ENCODE measurements at regions not wholly inside any gene's neighbourhood (a gene's known extent, or its start where the extent isn't known, plus 50 kb on each side); places are given as distances from the start of the nearest gene placed in this dataset.
"Not testable (repeated sequence)": the region's sequence is repeated elsewhere in the genome, so short reads cannot be mapped to it uniquely, and the experiment has no call there.

- DNase-seq: no peak
These were observed 2791.0 kb upstream of the PCDH20 start for GRCh38 chr13:64206430-64207225.

- no peak for DNase-seq
These were observed 2786.9 kb upstream of the PCDH20 start for GRCh38 chr13:64202517-64202916.

- no peak for DNase-seq
These were observed 2781.6 kb upstream of the PCDH20 start for GRCh38 chr13:64197232-64197631.

- DNase-seq: no peak
These were observed 2771.0 kb upstream of the PCDH20 start for GRCh38 chr13:64186503-64187250.

GRCh38 chr13:64186071-64186470, 2770.4 kb upstream of the PCDH20 start:
- DNase-seq: no peak

GRCh38 chr13:64180756-64181155, 2765.1 kb upstream of the PCDH20 start:
- DNase-seq: no peak

- DNase-seq: no peak
These were observed 2750.2 kb upstream of the PCDH20 start for GRCh38 chr13:64165826-64166225.

- no peak for DNase-seq
These were observed 2748.8 kb upstream of the PCDH20 start for GRCh38 chr13:64164435-64164834.

GRCh38 chr13:64160479-64160878, 2744.8 kb upstream of the PCDH20 start:
- DNase-seq: no peak

- no peak for DNase-seq
These were observed 2743.3 kb upstream of the PCDH20 start for GRCh38 chr13:64158908-64159307.

- DNase-seq: no peak
These were observed 2738.9 kb upstream of the PCDH20 start for GRCh38 chr13:64154514-64154913.

- no peak for DNase-seq
These were observed 2715.0 kb upstream of the PCDH20 start for GRCh38 chr13:64130600-64130999.

GRCh38 chr13:64130171-64130570, 2714.5 kb upstream of the PCDH20 start:
- DNase-seq: no peak

GRCh38 chr13:64127856-64128255, 2712.2 kb upstream of the PCDH20 start:
- no peak for DNase-seq

GRCh38 chr13:64127192-64127591, 2711.5 kb upstream of the PCDH20 start:
- no peak for DNase-seq

- not testable (repeated sequence) for DNase-seq
These were observed 2705.5 kb upstream of the PCDH20 start for GRCh38 chr13:64121023-64121709.

- no peak for DNase-seq
These were observed 2684.3 kb upstream of the PCDH20 start for GRCh38 chr13:64099994-64100393.

- no peak for DNase-seq
These were observed 2674.7 kb upstream of the PCDH20 start for GRCh38 chr13:64090311-64090710.

GRCh38 chr13:64088491-64088890, 2672.8 kb upstream of the PCDH20 start:
- no peak for DNase-seq

GRCh38 chr13:64087624-64088023, 2672.0 kb upstream of the PCDH20 start:
- no peak for DNase-seq

- DNase-seq: no peak
These were observed 2668.2 kb upstream of the PCDH20 start for GRCh38 chr13:64083811-64084210.

GRCh38 chr13:64083396-64083795, 2667.7 kb upstream of the PCDH20 start:
- no peak for DNase-seq

- no peak for DNase-seq
These were observed 2662.9 kb upstream of the PCDH20 start for GRCh38 chr13:64078480-64078936.
